ENCODE measurements at regions not wholly inside any gene's neighbourhood (a gene's known extent, or its start where the extent isn't known, plus 50 kb on each side); places are given as distances from the start of the nearest gene placed in this dataset.

GRCh38 chr4:184879271-184879670 lies 53.5 kb upstream of the ACSL1 start:
- ATAC-seq (no peak), DNase-seq (no peak)
- intact Hi-C loops (cut with micrococcal nuclease): no loop called here

GRCh38 chr4:184882276-184882675 lies 56.5 kb upstream of the ACSL1 start:
- no peak for DNase-seq

GRCh38 chr4:184883024-184883423 lies 57.3 kb upstream of the ACSL1 start:
- intact Hi-C loops (cut with micrococcal nuclease): no loop called here
- ATAC-seq (no peak), DNase-seq (no peak)

More at GRCh38 chr4:184882276-184882675, 56.5 kb upstream of the ACSL1 start:
- ATAC-seq: no peak
- intact Hi-C loops (cut with micrococcal nuclease): no loop called here

GRCh38 chr4:184884883-184885282 lies 59.1 kb upstream of the ACSL1 start:
- no peak for ATAC-seq
- DNase-seq: no peak
- intact Hi-C loops (cut with micrococcal nuclease): no loop called here

- no peak for DNase-seq
- ATAC-seq: no peak
- intact Hi-C loops (cut with micrococcal nuclease): no loop called here
Observed at GRCh38 chr4:184885602-184886001, 59.8 kb upstream of the ACSL1 start.

- DNase-seq (no peak), ATAC-seq (no peak)
- intact Hi-C loops (cut with micrococcal nuclease): no loop called here
Observed at GRCh38 chr4:184887333-184887732, 61.6 kb upstream of the ACSL1 start.

- intact Hi-C loops (cut with micrococcal nuclease): no loop called here
- ATAC-seq (peak; percentile 14), DNase-seq (no peak)
Observed at GRCh38 chr4:184887947-184888346, 62.2 kb upstream of the ACSL1 start.

GRCh38 chr4:184889666-184890335 lies 64.0 kb upstream of the ACSL1 start:
- ATAC-seq (no peak), DNase-seq (no peak)
- intact Hi-C loops (cut with micrococcal nuclease): no loop called here

- intact Hi-C loops (cut with micrococcal nuclease): no loop called here
- no peak for ATAC-seq
- DNase-seq: no peak
Observed at GRCh38 chr4:184890499-184890898, 64.7 kb upstream of the ACSL1 start.

- no peak for ATAC-seq
- intact Hi-C loops (cut with micrococcal nuclease): no loop called here
Observed at GRCh38 chr4:184891816-184892397, 66.1 kb upstream of the ACSL1 start.

GRCh38 chr4:184892999-184893398 lies 67.2 kb upstream of the ACSL1 start:
- DNase-seq (no peak), ATAC-seq (no peak)
- intact Hi-C loops (cut with micrococcal nuclease): no loop called here

More at GRCh38 chr4:184891816-184892397, 66.1 kb upstream of the ACSL1 start:
- DNase-seq: no peak

- DNase-seq (no peak), ATAC-seq (no peak)
- intact Hi-C loops (cut with micrococcal nuclease): no loop called here
Observed at GRCh38 chr4:184893801-184894571, 68.2 kb upstream of the ACSL1 start.

- intact Hi-C loops (cut with micrococcal nuclease): no loop called here
- ATAC-seq (peak; percentile 33), DNase-seq (no peak)
Observed at GRCh38 chr4:184895012-184895695, 69.4 kb upstream of the ACSL1 start.

GRCh38 chr4:184896868-184897715 lies 71.3 kb upstream of the ACSL1 start:
- ATAC-seq: peak; percentile 35
- no peak for DNase-seq
- intact Hi-C loops (cut with micrococcal nuclease): no loop called here

GRCh38 chr4:184897895-184898294 lies 72.1 kb upstream of the ACSL1 start:
- DNase-seq (no peak), ATAC-seq (no peak)
- intact Hi-C loops (cut with micrococcal nuclease): no loop called here

- ATAC-seq (no peak), DNase-seq (no peak)
- intact Hi-C loops (cut with micrococcal nuclease): no loop called here
Observed at GRCh38 chr4:184898793-184899192, 73.0 kb upstream of the ACSL1 start.

GRCh38 chr4:184899261-184900134 lies 73.7 kb upstream of the ACSL1 start:
- ATAC-seq (peak; percentile 81), DNase-seq (peak; percentile 67)
- intact Hi-C loops (cut with micrococcal nuclease): no loop called here

- DNase-seq: no peak
- intact Hi-C loops (cut with micrococcal nuclease): no loop called here
- no peak for ATAC-seq
Observed at GRCh38 chr4:184900184-184900583, 74.4 kb upstream of the ACSL1 start.

All from left ventricle myocardium superior (tissue), 1 donor.